GM12878 (cell line): ENCODE measurements at regions not wholly inside any gene's neighbourhood (a gene's known extent, or its start where the extent isn't known, plus 50 kb on each side); places are given as distances from the start of the nearest gene placed in this dataset.

ENCODE experiments used
- ATAC-seq: fragments of 200-7000 bp; cut with Tn5 transposase; 3 replicates; pipeline ENCODE4 v1.9.1; 2020; ENCODE audit warnings: mild to moderate bottlenecking, moderate library complexity
- BruUV-seq: library from RNA; stranded (reverse); fragments of 400-500 nt; replicated peaks from 2 replicates; lab custom pipeline; 2021; lab: Mats Ljungman, UMichigan
- CTCF ChIA-PET: fragments of 300-600 bp; sonication (Branson Sonifier 250); formaldehyde crosslinking; extraction: SDS; loops from one replicate; lab custom pipeline; 2021; ENCODE audit warnings: inconsistent platforms; lab: Yijun Ruan, JAX
- POLR2A ChIA-PET: fragments of 350-600 bp; formaldehyde crosslinking; extraction: SDS; loops from one replicate; lab custom pipeline; 2021; ENCODE audit warnings: inconsistent platforms; lab: Charles Lee
- RAD21 ChIA-PET: fragments of 300-600 bp; sonication (Branson Sonifier 250); formaldehyde crosslinking; loops from one replicate; lab custom pipeline; 2023; ENCODE audit warnings: antibody characterized with exemption; ENCODE audit not compliant: unreplicated experiment; lab: Charles Lee
- SMC1A ChIA-PET: fragments of 300-600 bp; sonication (Branson Sonifier 250); formaldehyde crosslinking; loops from one replicate; lab custom pipeline; 2023; ENCODE audit not compliant: unreplicated experiment, uncharacterized antibody; lab: Charles Lee
- DNase-seq: peaks from one replicate; pipeline ENCODE4 v3.0.0-alpha.2; 2011; ENCODE audit warnings: low read depth, low spot score
- FAIRE-seq: peaks from 3 replicates; lab custom pipeline; 2011; peaks lifted over from hg19 to GRCh38; lab: Jason Lieb, UNC
- H2AFZ ChIP-seq: 2 replicates; pipeline ENCODE4 v1.6.0; 2011; ENCODE audit warnings: low read depth, low read length, control low read depth; ENCODE audit not compliant: control insufficient read depth
- H3K27ac ChIP-seq: 2 replicates; pipeline ENCODE4 v1.5.1; 2011; ENCODE audit warnings: control low read depth; ENCODE audit not compliant: control insufficient read depth, insufficient read depth
- H3K27me3 ChIP-seq, 2 experiments: replicated peaks in 1 of 2; 2 replicates each; pipeline versions ENCODE4 v1.6.0 to v1.6.1; 2011; ENCODE audit warnings: low read length in 1 of 2; ENCODE audit not compliant: control insufficient read depth in 2 of 2, insufficient read depth in 2 of 2
- H3K36me3 ChIP-seq, 2 experiments: 2 replicates each; pipeline ENCODE4 v1.5.1; 2011; ENCODE audit warnings: low read length in 1 of 2; ENCODE audit not compliant: control insufficient read depth in 2 of 2, insufficient read depth in 2 of 2
- H3K4me1 ChIP-seq: 2 replicates; pipeline ENCODE4 v1.6.1; 2011; ENCODE audit warnings: mild to moderate bottlenecking, low read length, moderate library complexity, mixed read lengths; ENCODE audit not compliant: control insufficient read depth, insufficient read depth
- H3K4me2 ChIP-seq: 2 replicates; pipeline ENCODE4 v1.6.0; 2011; ENCODE audit warnings: control low read depth; ENCODE audit not compliant: control insufficient read depth, insufficient read depth
- H3K4me3 ChIP-seq: fragments of 200-600 bp; sonication (generic); 2 replicates; pipeline ENCODE4 v1.5.1; 2016
- H3K79me2 ChIP-seq: 2 replicates; pipeline ENCODE4 v1.6.0; 2011; ENCODE audit warnings: low read length; ENCODE audit not compliant: control insufficient read depth, insufficient read depth
- H3K9ac ChIP-seq: 2 replicates; pipeline ENCODE4 v1.8.0; 2011; ENCODE audit warnings: low read length, control low read depth, mixed read lengths; ENCODE audit not compliant: control insufficient read depth, insufficient read depth
- H3K9me3 ChIP-seq: replicated peaks from 3 replicates; pipeline ENCODE4 v1.5.1; 2011; ENCODE audit warnings: mild to moderate bottlenecking, low read length; ENCODE audit not compliant: control insufficient read depth, insufficient read depth
- H4K20me1 ChIP-seq: 2 replicates; pipeline ENCODE4 v1.6.0; 2011; ENCODE audit not compliant: control insufficient read depth, insufficient read depth
- DPF2 ChIP-seq: fragments of 450-650 bp; IDR thresholded peaks from 2 replicates; pipeline ENCODE4 v1.6.1; 2017; ENCODE audit warnings: mild to moderate bottlenecking
- FOXM1 ChIP-seq: IDR thresholded peaks from 2 replicates; pipeline ENCODE4 v1.6.1; 2012; ENCODE audit warnings: low read depth, mild to moderate bottlenecking, inconsistent platforms, low read length, moderate library complexity
- GABPA ChIP-seq: IDR thresholded peaks from 2 replicates; pipeline ENCODE4 v1.6.1; 2014; ENCODE audit warnings: antibody characterized with exemption, low read depth, mild to moderate bottlenecking, inconsistent platforms
- KDM1A ChIP-seq: fragments of 200-600 bp; sonication (generic); IDR thresholded peaks from 2 replicates; pipeline ENCODE4 v1.6.1; 2016; ENCODE audit warnings: borderline replicate concordance
- MEF2B ChIP-seq: fragments of 450-650 bp; IDR thresholded peaks from 2 replicates; pipeline ENCODE4 v1.6.1; 2018; ENCODE audit warnings: mild to moderate bottlenecking, moderate library complexity; ENCODE audit not compliant: partially characterized antibody, poor library complexity, severe bottlenecking
- SIX5 ChIP-seq: IDR thresholded peaks from 2 replicates; pipeline ENCODE4 v1.6.1; 2011; ENCODE audit warnings: mild to moderate bottlenecking, low read depth, low read length, moderate library complexity; ENCODE audit not compliant: severe bottlenecking
- SREBF2 ChIP-seq: IDR thresholded peaks from 2 replicates; pipeline ENCODE4 v1.6.1; 2012; ENCODE audit warnings: mild to moderate bottlenecking, low read length
- in situ Hi-C: fragments of 300-500 bp; cut with MboI; formaldehyde crosslinking; loops from 9 replicates; pipeline ENCODE4 v1.14.3; 2018; ENCODE audit warnings: mixed read lengths
- intact Hi-C: fragments of 100-400 bp; cut with micrococcal nuclease; formaldehyde crosslinking; loops from one replicate; pipeline ENCODE4 v1.14.2; 2022; ENCODE audit not compliant: unreplicated experiment
- TF ChIP-seq, protein P1 (sequence below): fragments of 450-650 bp; IDR thresholded peaks from 2 replicates; pipeline ENCODE4 v1.6.1; 2017; ENCODE audit warnings: mild to moderate bottlenecking

GRCh38 chr21:23585419-23585818 is 2021.9 kb downstream of the MRPL39 start (continued):
- TF ChIP-seq, protein P1, sequence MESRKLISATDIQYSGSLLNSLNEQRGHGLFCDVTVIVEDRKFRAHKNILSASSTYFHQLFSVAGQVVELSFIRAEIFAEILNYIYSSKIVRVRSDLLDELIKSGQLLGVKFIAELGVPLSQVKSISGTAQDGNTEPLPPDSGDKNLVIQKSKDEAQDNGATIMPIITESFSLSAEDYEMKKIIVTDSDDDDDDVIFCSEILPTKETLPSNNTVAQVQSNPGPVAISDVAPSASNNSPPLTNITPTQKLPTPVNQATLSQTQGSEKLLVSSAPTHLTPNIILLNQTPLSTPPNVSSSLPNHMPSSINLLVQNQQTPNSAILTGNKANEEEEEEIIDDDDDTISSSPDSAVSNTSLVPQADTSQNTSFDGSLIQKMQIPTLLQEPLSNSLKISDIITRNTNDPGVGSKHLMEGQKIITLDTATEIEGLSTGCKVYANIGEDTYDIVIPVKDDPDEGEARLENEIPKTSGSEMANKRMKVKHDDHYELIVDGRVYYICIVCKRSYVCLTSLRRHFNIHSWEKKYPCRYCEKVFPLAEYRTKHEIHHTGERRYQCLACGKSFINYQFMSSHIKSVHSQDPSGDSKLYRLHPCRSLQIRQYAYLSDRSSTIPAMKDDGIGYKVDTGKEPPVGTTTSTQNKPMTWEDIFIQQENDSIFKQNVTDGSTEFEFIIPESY: no peak
- no peak for TF ChIP-seq DPF2

GRCh38 chr21:23579573-23579972 is 2027.7 kb downstream of the MRPL39 start:
- intact Hi-C loops (no loop called here), in situ Hi-C loops (no loop called here)
- Histone ChIP-seq H3K27ac (no peak overlapping the region), H3K79me2 (no peaks in the 10 kb centered on the region), H2AFZ (no peak overlapping the region), H3K4me3 (no peak overlapping the region), H3K27me3 (no peaks in the 10 kb centered on the region), H3K36me3 (no peaks in the 10 kb centered on the region), H3K4me2 (no peak overlapping the region), H3K9me3 (no peaks in the 10 kb centered on the region), H3K9ac (no peak overlapping the region), H3K4me1 (no peaks in the 10 kb centered on the region), H4K20me1 (no peaks in the 10 kb centered on the region)
- POLR2A ChIA-PET: no interaction called here
- SMC1A ChIA-PET: interaction anchor here (0.8 kb wide), 1 partner anchor 9 kb away, joined by 4 read pairs; no protein-coding TSS in a partner anchor
- no peak for TF ChIP-seq SIX5
- TF ChIP-seq MEF2B: no peak
- no peak for TF ChIP-seq SREBF2
- no peak for TF ChIP-seq FOXM1
- no peak for TF ChIP-seq GABPA
- no peak for TF ChIP-seq KDM1A
- BruUV-seq: no TSS peak
- no peak for FAIRE-seq
- DNase-seq: no peak
- RAD21 ChIA-PET: no interaction called here
- ATAC-seq: no peak
- CTCF ChIA-PET: no interaction called here
